Loucy (cell line): ENCODE measurements at regions not wholly inside any gene's neighbourhood (a gene's known extent, or its start where the extent isn't known, plus 50 kb on each side); places are given as distances from the start of the nearest gene placed in this dataset.

Source experiments
- EZH2phosphoT487 ChIP-seq: fragments of 200-600 bp; IDR thresholded peaks from 2 replicates; pipeline ENCODE4 v1.6.1; 2018; ENCODE audit warnings: antibody characterized with exemption, mild to moderate bottlenecking, moderate library complexity, borderline replicate concordance
- TF ChIP-seq, protein P1 (sequence below): fragments of 200-600 bp; sonication (generic); conservative IDR thresholded peaks from 2 replicates; pipeline ENCODE4 v1.5.1; 2014; ENCODE audit warnings: mild to moderate bottlenecking, antibody characterized with exemption, low read length

DNA sequence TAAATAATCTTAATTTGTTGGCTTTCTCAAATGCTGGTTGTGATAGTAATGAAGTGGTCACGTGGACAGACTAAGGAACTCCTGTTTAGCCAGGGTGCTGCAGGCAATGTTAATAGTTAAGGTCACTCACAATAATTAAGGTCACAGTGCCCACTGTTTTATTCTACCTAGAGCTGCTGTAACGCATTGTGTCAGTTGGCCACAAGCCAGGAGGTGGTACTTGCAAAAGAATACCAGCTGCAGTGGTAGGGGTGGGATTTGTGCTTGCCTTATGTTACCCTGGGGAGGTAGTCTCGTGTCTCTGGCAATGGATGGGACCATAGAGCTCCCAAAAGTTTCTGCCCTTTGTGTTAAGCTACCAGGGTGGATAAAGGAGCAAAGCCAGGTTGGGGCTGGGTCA is 969.1 kb upstream of the CDH8 start:
- TF ChIP-seq, protein P1, sequence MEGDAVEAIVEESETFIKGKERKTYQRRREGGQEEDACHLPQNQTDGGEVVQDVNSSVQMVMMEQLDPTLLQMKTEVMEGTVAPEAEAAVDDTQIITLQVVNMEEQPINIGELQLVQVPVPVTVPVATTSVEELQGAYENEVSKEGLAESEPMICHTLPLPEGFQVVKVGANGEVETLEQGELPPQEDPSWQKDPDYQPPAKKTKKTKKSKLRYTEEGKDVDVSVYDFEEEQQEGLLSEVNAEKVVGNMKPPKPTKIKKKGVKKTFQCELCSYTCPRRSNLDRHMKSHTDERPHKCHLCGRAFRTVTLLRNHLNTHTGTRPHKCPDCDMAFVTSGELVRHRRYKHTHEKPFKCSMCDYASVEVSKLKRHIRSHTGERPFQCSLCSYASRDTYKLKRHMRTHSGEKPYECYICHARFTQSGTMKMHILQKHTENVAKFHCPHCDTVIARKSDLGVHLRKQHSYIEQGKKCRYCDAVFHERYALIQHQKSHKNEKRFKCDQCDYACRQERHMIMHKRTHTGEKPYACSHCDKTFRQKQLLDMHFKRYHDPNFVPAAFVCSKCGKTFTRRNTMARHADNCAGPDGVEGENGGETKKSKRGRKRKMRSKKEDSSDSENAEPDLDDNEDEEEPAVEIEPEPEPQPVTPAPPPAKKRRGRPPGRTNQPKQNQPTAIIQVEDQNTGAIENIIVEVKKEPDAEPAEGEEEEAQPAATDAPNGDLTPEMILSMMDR, result no peak
- TF ChIP-seq EZH2phosphoT487, result no peak
